ENCODE measurements at regions not wholly inside any gene's neighbourhood (a gene's known extent, or its start where the extent isn't known, plus 50 kb on each side); places are given as distances from the start of the nearest gene placed in this dataset.

GRCh38 chr18:60911504-60911903, 421.7 kb upstream of the CDH20 start:
- H2BK12ac ChIP-seq (ENCODE audit: low read depth, low read length): no peak overlapping the region
- H3K18ac ChIP-seq (ENCODE audit: extremely low read depth, low read length): no peak overlapping the region
- no peak overlapping the region for H3K56ac ChIP-seq (replicated peaks; ENCODE audit: insufficient read length, low read depth, low read length)
- H3K4me2 ChIP-seq (ENCODE audit: insufficient read depth in 1 of 2, low read depth in 2 of 2, low read length in 2 of 2): no peak overlapping the region
- H3K9ac ChIP-seq (replicated peaks in 1 of 4; ENCODE audit: extremely low read depth in 1 of 4, low read depth in 3 of 4, low read length in 3 of 4): no peak overlapping the region
- H3K4ac ChIP-seq (replicated peaks; ENCODE audit: insufficient read length, low read depth, low read length): no peak overlapping the region
- CTCF ChIA-PET (ENCODE audit: partially characterized antibody): no interaction called here
- H3K9me3 ChIP-seq (ENCODE audit: insufficient read depth in 2 of 2, low read depth in 1 of 2, low read length in 1 of 2): no peaks in the 10 kb centered on the region
- TF ChIP-seq RBBP5 (IDR thresholded peaks at IDR 0.05; ENCODE audit: borderline replicate concordance, low read depth, low read length): no peak
- TF ChIP-seq CREB1 (IDR thresholded peaks at IDR 0.05): no peak
- no peak for TF ChIP-seq NANOG (IDR thresholded peaks at IDR 0.05; ENCODE audit: insufficient read depth, low read depth, low read length, poor library complexity, severe bottlenecking)
- no peak for TF ChIP-seq MAX (IDR thresholded peaks at IDR 0.05)
- TF ChIP-seq KDM1A (IDR thresholded peaks at IDR 0.05; ENCODE audit: borderline replicate concordance, low read length): no peak
- TF ChIP-seq SIN3A (conservative IDR thresholded peaks at IDR 0.05 in 1 of 2, IDR thresholded peaks at IDR 0.05 in 1 of 2; ENCODE audit: low read depth in 1 of 2, low read length in 2 of 2): no peak
- H4K20me1 ChIP-seq (replicated peaks in 1 of 2; ENCODE audit: control insufficient read depth in 1 of 2, insufficient read depth in 2 of 2, low read length in 2 of 2): no peaks in the 10 kb centered on the region
- H3K36me3 ChIP-seq (ENCODE audit: control insufficient read depth in 2 of 4, insufficient read depth in 4 of 4, low read length in 3 of 4): no peaks in the 10 kb centered on the region
- H2BK120ac ChIP-seq (replicated peaks; ENCODE audit: low read depth, low read length): no peak overlapping the region
- H3K23ac ChIP-seq (ENCODE audit: insufficient read length): no peak overlapping the region
- no peaks in the 10 kb centered on the region for H3K79me1 ChIP-seq (ENCODE audit: low read depth, low read length)
- H2BK5ac ChIP-seq (ENCODE audit: low read depth, low read length): no peak overlapping the region
- H3K27ac ChIP-seq (ENCODE audit: low read depth, low read length): no peak overlapping the region
- DNase-seq (ENCODE audit: low read depth in 1 of 2, low spot score in 2 of 2) (no peak), FAIRE-seq (no peak)
- no peak overlapping the region for H2BK15ac ChIP-seq (ENCODE audit: low read length)
- H3K79me2 ChIP-seq (ENCODE audit: control insufficient read depth in 1 of 2, insufficient read depth in 2 of 2, low read length in 2 of 2): no peaks in the 10 kb centered on the region
- no peak overlapping the region for H2BK20ac ChIP-seq (ENCODE audit: low read length)
- POLR2A ChIA-PET (ENCODE audit: partially characterized antibody): no interaction called here
- H2AK5ac ChIP-seq (ENCODE audit: low read depth, low read length): no peak overlapping the region
- H2AFZ ChIP-seq (ENCODE audit: low read length): no peak overlapping the region
- WGBS, 2 experiments (ENCODE audit: extremely low coverage in 1 of 2, insufficient coverage in 1 of 2, insufficient read length in 1 of 2, insufficient replicate concordance in 2 of 2, low coverage in 1 of 2, low lambda C conversion rate in 2 of 2, missing lambda C conversion rate in 1 of 2): 97% methylated on average over 2 of the region's 2 CpGs; no CpG with 5 or more reads in 1 of the 2 experiments
- no peak overlapping the region for H3K4me3 ChIP-seq (ENCODE audit: extremely low read depth in 1 of 4, insufficient read depth in 2 of 4, low read depth in 3 of 4, low read length in 4 of 4)
- H3K27me3 ChIP-seq (replicated peaks in 1 of 4; ENCODE audit: control insufficient read depth in 3 of 4, extremely low read depth in 1 of 4, insufficient read depth in 3 of 4, low read length in 3 of 4): no peaks in the 10 kb centered on the region
- H3K4me1 ChIP-seq (replicated peaks in 1 of 4; ENCODE audit: control insufficient read depth in 3 of 4, insufficient read depth in 4 of 4, low read length in 3 of 4): no peaks in the 10 kb centered on the region
- H3K14ac ChIP-seq (ENCODE audit: insufficient read length): no peak overlapping the region
- no peak overlapping the region for H4K5ac ChIP-seq (ENCODE audit: insufficient read length, low read depth, low read length)
- no peaks in the 10 kb centered on the region for H3K23me2 ChIP-seq (ENCODE audit: low read depth, low read length)
- H4K8ac ChIP-seq (ENCODE audit: extremely low read depth, insufficient read depth, low read length): no peak overlapping the region
- no peak overlapping the region for H4K91ac ChIP-seq (replicated peaks; ENCODE audit: insufficient read length, low read length)

Data from H1 (cell line).